Stomach (tissue), 8 donors: ENCODE measurements at regions not wholly inside any gene's neighbourhood (a gene's known extent, or its start where the extent isn't known, plus 50 kb on each side); places are given as distances from the start of the nearest gene placed in this dataset.

Experiments
- DNase-seq, 2 donors: peaks; one replicate each; pipeline versions ENCODE4 v3.0.0 to v3.0.0-alpha.2; 2013 to 2019
- H3K27ac ChIP-seq, 5 donors: fragments of 200-600 bp in 4 of 5; sonication (generic) in 4 of 5; one replicate each; pipeline ENCODE4 v1.5.1; 2013 to 2019; ENCODE audit warnings: mild to moderate bottlenecking in 1 of 5, moderate library complexity in 1 of 5
- H3K27me3 ChIP-seq, 3 donors: fragments of 200-600 bp; sonication (generic); one replicate each; pipeline ENCODE4 v1.5.1; 2017 to 2019; ENCODE audit warnings: mixed run types in 1 of 3
- H3K36me3 ChIP-seq, 4 donors: fragments of 200-600 bp; sonication (generic); 1 replicate in 3 of 4; 2 replicates in 1 of 4; pipeline ENCODE4 v1.5.1; 2016 to 2019
- H3K4me1 ChIP-seq, 4 donors: fragments of 200-600 bp; sonication (generic); one replicate each; pipeline ENCODE4 v1.5.1; 2016 to 2019
- H3K4me3 ChIP-seq, 4 donors: fragments of 200-600 bp; sonication (generic) in 3 of 4; one replicate each; pipeline ENCODE4 v1.5.1; 2016 to 2019; ENCODE audit warnings: mild to moderate bottlenecking in 1 of 4
- H3K9me3 ChIP-seq, 4 donors: fragments of 200-600 bp; sonication (generic); one replicate each; pipeline ENCODE4 v1.5.1; 2016 to 2019
- CTCF ChIP-seq, 7 experiments: fragments of 450-650 bp in 4 of 7; fragments of 200-600 bp in 3 of 7; sonication (generic) in 3 of 7; IDR thresholded peaks; one replicate each; pipeline ENCODE4 v1.5.1; 2016 to 2019; ENCODE audit warnings: antibody characterized with exemption in 7 of 7, control low read depth in 2 of 7, mild to moderate bottlenecking in 1 of 7
- EP300 ChIP-seq: sonication (generic); formaldehyde crosslinking; IDR thresholded peaks from one replicate; pipeline ENCODE4 v1.6.1; 2017; ENCODE audit warnings: antibody characterized with exemption
- POLR2A ChIP-seq, 4 donors: fragments of 450-650 bp; IDR thresholded peaks; one replicate each; pipeline ENCODE4 v1.6.1; 2016; ENCODE audit warnings: antibody characterized with exemption in 4 of 4, control low read depth in 2 of 4, mild to moderate bottlenecking in 1 of 4, moderate library complexity in 1 of 4
- POLR2AphosphoS5 ChIP-seq, 3 donors: sonication (generic); formaldehyde crosslinking; IDR thresholded peaks; one replicate each; pipeline ENCODE4 v1.6.1; 2016; ENCODE audit warnings: antibody characterized with exemption in 3 of 3
- WGBS, 5 donors: extraction: QIAGEN DNeasy Blood & Tissue Kit in 3 of 5; methylation state at CpG; one replicate each; pipeline versions ENCODE4 v1.1.5 to v1.1.7; 2013 to 2018; 5-methylcytosine and 5-hydroxymethylcytosine counted together
- intact Hi-C: fragments of 100-400 bp; cut with DNase I; formaldehyde crosslinking; loops from one replicate; pipeline ENCODE4 v1.15.1; 2023; ENCODE audit warnings: low total_unique reads
- donor health status: healthy with polysubstance abuse.
- donor health status: Bipolar disorder and iron deficiency.
- donor health status: healthy.

DNA sequence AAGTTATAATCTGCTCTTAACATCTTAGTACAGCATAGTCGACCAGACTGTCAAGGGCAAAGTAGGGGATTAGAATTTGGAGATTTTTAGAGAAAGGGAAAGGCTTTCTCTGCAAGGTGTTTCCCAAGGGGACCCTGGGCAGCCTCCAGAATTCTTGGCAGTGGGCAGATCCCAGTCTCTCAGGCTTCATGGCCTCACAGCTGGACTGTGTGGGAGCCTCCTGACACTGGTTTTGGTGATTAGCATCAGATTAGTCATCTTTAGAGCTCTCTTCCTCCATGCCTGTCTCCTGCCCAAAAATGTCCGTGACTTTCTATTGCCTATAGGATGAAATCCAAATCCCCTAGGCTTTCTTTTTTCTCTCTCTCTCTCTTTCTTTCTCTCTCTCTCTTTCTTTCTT, 370.7 kb downstream of the ZSWIM6 start:
- TF ChIP-seq CTCF (IDR thresholded peaks at IDR 0.05) (no peak), EP300 (no peak)
- H3K27ac ChIP-seq: no peak overlapping the region
- no peaks in the 10 kb centered on the region for H3K9me3 ChIP-seq
- intact Hi-C loops: no loop called here
- no peaks in the 10 kb centered on the region for H3K4me1 ChIP-seq
- no peaks in the 10 kb centered on the region for H3K36me3 ChIP-seq
- no peak for DNase-seq
- 72 to 80% (median 74%) methylated on average over 2 of the region's 2 CpGs for WGBS, 5 donors
- no peaks in the 10 kb centered on the region for H3K27me3 ChIP-seq
- no peak overlapping the region for H3K4me3 ChIP-seq

GRCh38 chr5:61704289-61704688, 372.2 kb downstream of the ZSWIM6 start:
- Histone ChIP-seq H3K27ac (no peak overlapping the region), H3K4me3 (no peak overlapping the region), H3K27me3 (no peaks in the 10 kb centered on the region), H3K36me3 (no peaks in the 10 kb centered on the region), H3K9me3 (no peaks in the 10 kb centered on the region), H3K4me1 (no peaks in the 10 kb centered on the region)
- TF ChIP-seq POLR2A (IDR thresholded peaks at IDR 0.05) (no peak), EP300 (no peak), CTCF (IDR thresholded peaks at IDR 0.05) (no peak), POLR2AphosphoS5 (IDR thresholded peaks at IDR 0.05) (no peak)
- 61 to 71% (median 63%) methylated on average over 3 of the region's 3 CpGs for WGBS, 5 donors
- intact Hi-C loops: no loop called here
- DNase-seq: peak in 1 of 2 donors; percentile 17

- intact Hi-C loops: no loop called here
- WGBS, 5 donors: 69 to 83% (median 71%) methylated on average over 2 of the region's 2 CpGs
- peak in 1 of 2 donors; percentile 23 for DNase-seq
- TF ChIP-seq POLR2AphosphoS5 (IDR thresholded peaks at IDR 0.05) (no peak), EP300 (no peak), CTCF (IDR thresholded peaks at IDR 0.05) (no peak), POLR2A (IDR thresholded peaks at IDR 0.05) (no peak)
- no peaks in the 10 kb centered on the region for H3K9me3 ChIP-seq
- no peaks in the 10 kb centered on the region for H3K36me3 ChIP-seq
- H3K4me3 ChIP-seq: no peak overlapping the region
- H3K4me1 ChIP-seq: no peaks in the 10 kb centered on the region
- H3K27me3 ChIP-seq: no peaks in the 10 kb centered on the region
- no peak overlapping the region for H3K27ac ChIP-seq
Measured at GRCh38 chr5:61706751-61707150, 374.7 kb downstream of the ZSWIM6 start.

DNA sequence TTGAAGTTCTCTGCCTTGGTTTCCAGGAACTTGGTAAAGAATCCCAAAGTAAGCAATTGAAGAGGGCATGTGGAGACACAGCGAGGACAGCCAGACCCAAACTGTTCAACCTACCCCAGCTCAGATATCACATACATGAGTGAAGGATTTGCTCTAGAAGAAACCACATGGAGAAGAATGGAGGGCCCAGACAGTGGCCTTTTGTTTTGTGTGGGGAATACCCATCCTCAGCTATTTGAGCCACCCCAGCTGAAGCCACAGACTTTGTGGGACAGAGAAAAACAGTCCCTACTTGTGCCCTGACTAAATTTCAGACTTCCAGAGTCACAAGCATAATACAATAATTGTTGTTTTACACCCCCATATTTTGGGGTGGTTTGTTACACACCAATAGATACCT, 387.1 kb downstream of the ZSWIM6 start:
- TF ChIP-seq POLR2AphosphoS5 (IDR thresholded peaks at IDR 0.05) (no peak), POLR2A (IDR thresholded peaks at IDR 0.05) (no peak), CTCF (IDR thresholded peaks at IDR 0.05) (no peak), EP300 (no peak)
- intact Hi-C loops: no loop called here
- Histone ChIP-seq H3K4me3 (no peak overlapping the region), H3K36me3 (no peaks in the 10 kb centered on the region), H3K27me3 (no peaks in the 10 kb centered on the region), H3K9me3 (peaks cover 0 to 11% (median 6%) of the 10 kb centered on the region in 4 donors), H3K4me1 (no peaks in the 10 kb centered on the region), H3K27ac (no peak overlapping the region)
- WGBS, 5 donors: 79 to 97% (median 92%) methylated on average over 1 of the region's 1 CpG
- no peak for DNase-seq
